Endothelial cell of umbilical vein (primary cell): ENCODE measurements at regions not wholly inside any gene's neighbourhood (a gene's known extent, or its start where the extent isn't known, plus 50 kb on each side); places are given as distances from the start of the nearest gene placed in this dataset.
"Not testable (repeated sequence)": the region's sequence is repeated elsewhere in the genome, so short reads cannot be mapped to it uniquely, and the experiment has no call there.

ENCODE experiments used
- POLR2AphosphoS5 ChIP-seq: IDR thresholded peaks from 2 replicates; pipeline ENCODE4 v1.6.1; 2012; ENCODE audit warnings: low read depth, mild to moderate bottlenecking, control low read depth, low read length, moderate library complexity; ENCODE audit not compliant: insufficient read depth
- TF ChIP-seq, protein P1 (sequence below), 2 donors: IDR thresholded peaks; 1 replicate in 1 of 2; 2 replicates in 1 of 2; pipeline ENCODE4 v1.5.1; 2011; ENCODE audit warnings: low read length in 2 of 2, mild to moderate bottlenecking in 2 of 2, moderate library complexity in 2 of 2, control low read depth in 1 of 2, inconsistent platforms in 1 of 2, low read depth in 1 of 2; ENCODE audit not compliant: insufficient read depth in 1 of 2; ENCODE audit errors: extremely low read depth in 1 of 2

DNA sequence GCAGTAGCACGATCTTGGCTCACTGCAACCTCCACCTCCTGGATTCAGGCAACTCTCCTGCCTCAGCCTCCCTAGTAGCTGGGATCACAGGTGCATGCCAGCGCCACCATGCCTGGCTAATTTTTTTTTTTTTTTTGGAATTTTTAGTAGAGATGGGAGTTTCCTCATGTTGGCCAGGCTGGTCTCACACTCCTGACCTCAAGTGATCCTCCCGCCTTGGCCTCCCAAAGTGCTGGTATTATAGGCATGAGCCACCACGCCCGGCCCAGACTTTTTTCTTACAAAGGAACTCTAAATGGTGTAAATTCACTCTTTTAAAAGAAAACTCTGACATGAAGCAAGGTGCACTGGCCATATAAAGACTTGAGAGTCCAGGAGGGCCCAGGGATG is 51.7 kb upstream of the USP6NL start:
- TF ChIP-seq, protein P1, sequence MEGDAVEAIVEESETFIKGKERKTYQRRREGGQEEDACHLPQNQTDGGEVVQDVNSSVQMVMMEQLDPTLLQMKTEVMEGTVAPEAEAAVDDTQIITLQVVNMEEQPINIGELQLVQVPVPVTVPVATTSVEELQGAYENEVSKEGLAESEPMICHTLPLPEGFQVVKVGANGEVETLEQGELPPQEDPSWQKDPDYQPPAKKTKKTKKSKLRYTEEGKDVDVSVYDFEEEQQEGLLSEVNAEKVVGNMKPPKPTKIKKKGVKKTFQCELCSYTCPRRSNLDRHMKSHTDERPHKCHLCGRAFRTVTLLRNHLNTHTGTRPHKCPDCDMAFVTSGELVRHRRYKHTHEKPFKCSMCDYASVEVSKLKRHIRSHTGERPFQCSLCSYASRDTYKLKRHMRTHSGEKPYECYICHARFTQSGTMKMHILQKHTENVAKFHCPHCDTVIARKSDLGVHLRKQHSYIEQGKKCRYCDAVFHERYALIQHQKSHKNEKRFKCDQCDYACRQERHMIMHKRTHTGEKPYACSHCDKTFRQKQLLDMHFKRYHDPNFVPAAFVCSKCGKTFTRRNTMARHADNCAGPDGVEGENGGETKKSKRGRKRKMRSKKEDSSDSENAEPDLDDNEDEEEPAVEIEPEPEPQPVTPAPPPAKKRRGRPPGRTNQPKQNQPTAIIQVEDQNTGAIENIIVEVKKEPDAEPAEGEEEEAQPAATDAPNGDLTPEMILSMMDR (IDR thresholded peaks at IDR 0.05; ENCODE audit: extremely low read depth in 1 of 2, insufficient read depth in 1 of 2, low read depth in 1 of 2, low read length in 2 of 2): not testable (repeated sequence)
- TF ChIP-seq POLR2AphosphoS5: not testable (repeated sequence)
